Activated CD8-positive, alpha-beta memory T cell treated with anti-CD3 and anti-CD28 coated beads, Interleukin-2, amount 50 U/mL, for 1 hour (primary cell): ENCODE measurements at regions not wholly inside any gene's neighbourhood (a gene's known extent, or its start where the extent isn't known, plus 50 kb on each side); places are given as distances from the start of the nearest gene placed in this dataset.
"Not testable (repeated sequence)": the region's sequence is repeated elsewhere in the genome, so short reads cannot be mapped to it uniquely, and the experiment has no call there.

Experiments used
- DNase-seq: peaks from one replicate; pipeline ENCODE4 v3.0.0-alpha.2; 2020; ENCODE audit errors: extremely low read depth

GRCh38 chr7:69508736-69509135, 89.5 kb upstream of the AUTS2 start:
- no peak for DNase-seq

GRCh38 chr7:69510114-69510513, 88.2 kb upstream of the AUTS2 start:
- DNase-seq, result no peak

DNA sequence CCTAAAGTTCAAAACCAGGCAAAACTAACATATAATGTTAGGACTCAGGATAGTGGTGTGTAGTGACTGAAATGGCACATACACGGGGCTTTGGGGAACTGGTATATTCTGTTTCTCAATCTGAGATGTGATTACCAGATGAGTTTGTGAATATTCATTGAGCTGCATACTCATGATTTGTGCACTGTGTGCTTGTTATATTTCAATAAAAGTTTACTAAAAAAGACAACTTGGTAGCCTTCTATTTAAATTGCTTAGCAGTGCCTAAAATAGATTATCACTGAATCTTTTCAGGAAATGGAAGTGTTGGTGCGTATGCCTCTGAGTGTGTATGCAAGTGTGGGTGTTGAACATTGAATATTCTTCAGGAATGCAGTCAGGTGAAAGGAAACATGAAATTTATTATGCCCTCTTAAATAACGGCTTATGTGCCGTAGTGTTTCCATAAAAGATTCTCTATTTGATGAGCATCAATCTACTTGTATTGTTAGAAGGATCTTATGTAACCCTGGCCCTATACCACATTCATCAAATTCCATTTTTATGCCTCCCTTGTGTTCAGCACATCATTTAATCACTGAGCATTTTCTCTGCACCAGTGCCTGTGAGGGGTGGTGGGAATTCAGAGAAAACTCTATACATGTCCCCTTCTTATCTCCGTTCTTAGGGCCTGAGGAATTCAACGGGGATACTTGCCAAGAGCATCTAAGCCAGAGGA, 82.6 kb upstream of the AUTS2 start:
- DNase-seq, result no peak

DNA sequence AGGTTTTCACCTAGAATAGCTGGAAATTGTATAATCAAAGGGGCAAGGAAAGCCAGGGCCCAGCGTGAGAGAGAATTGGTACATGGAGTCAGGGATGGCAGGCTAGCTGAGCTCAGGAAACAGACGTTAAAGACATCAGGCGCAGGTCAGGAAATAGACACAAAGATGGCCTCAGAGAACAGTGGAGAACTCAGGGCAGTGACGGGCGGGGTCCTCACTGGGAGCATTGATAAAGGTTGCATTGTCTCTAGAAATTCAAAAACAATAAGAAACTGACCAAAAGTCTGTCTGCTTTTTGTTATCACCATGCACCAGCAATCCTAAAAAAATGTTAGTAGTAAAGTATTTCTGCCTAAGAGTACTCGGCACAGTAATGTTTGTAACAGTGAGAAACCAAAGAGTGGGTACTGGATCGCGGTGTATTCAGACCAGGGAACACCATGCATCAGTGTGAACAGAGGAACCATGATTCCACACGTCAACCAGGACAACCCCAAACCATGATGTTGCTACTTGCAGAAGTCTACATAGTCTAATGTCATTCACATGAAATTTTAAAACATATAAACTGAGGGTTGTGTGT, 81.9 kb upstream of the AUTS2 start:
- DNase-seq, result no peak

DNA sequence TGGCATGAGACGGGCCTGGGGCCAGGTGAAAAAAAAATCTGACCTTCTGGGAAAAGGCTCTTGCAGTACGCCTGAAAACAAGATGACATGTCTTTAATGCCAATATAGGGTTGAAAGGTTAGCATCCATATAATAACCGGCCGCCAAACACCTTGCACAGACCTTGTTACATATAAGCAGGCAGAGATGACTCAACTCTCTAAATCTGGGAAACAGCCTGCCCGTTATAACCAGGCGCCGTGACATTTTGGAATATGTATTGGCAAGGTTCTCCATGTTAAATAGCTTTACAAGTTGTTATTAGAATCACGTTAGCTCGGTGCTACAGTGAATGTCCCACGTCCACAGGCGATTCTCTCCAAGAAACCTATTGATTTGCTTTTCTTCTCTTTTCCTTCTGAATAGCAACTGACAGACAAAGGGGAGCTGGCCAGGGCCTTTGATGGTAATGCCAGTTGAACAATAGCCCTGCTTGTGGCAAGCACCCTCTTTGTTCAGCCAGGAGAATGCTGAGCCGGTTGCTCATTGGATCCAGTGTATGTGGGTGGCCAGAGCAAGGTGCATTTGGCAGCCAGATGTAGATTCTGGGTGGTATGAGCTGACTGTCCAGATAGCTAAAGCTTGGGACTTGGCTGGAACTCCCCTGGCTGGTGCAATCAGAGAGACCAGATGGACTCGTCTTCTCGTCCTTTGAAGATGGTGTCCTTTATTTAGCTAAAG, 80.1 kb upstream of the AUTS2 start:
- no peak for DNase-seq

DNA sequence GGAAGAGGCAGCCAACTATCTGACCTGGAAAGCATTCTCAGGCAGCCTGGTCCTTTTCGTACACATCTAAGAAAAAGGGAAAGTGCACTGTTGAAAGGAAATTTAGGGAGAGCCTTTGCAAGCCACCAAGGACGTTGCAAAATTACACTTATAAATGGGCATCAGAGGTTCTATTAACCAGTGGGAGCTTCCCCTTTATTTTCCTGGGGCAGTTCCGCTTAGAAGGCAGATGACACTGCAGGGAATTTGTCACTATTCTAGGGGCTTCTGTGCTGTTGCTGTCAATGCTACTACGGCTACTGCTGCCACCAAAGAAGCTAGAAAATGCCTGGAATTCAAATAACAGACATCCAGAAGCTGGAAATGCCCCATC, 79.6 kb upstream of the AUTS2 start:
- no peak for DNase-seq

- DNase-seq, result no peak
Measured at GRCh38 chr7:69526570-69526969, 71.7 kb upstream of the AUTS2 start.

DNA sequence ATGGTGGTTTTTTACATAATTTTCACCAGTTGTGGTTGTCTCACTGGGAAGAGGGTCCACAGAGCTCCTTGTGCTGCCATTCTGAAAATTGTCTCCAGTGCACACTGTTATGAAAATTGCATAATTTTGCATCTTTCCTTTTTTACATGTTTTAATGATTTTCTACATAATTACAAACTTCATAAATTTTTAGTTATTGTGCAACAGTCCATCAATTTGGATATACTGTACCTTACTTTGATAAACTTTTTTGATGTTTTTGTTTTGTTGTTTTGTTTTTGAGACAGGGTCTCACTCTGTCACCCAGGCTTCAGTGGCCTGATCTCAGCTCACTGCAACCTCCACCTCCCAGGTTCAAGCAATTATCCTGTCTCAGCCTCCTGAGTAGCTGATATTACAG, 70.6 kb upstream of the AUTS2 start:
- DNase-seq, result no peak

DNA sequence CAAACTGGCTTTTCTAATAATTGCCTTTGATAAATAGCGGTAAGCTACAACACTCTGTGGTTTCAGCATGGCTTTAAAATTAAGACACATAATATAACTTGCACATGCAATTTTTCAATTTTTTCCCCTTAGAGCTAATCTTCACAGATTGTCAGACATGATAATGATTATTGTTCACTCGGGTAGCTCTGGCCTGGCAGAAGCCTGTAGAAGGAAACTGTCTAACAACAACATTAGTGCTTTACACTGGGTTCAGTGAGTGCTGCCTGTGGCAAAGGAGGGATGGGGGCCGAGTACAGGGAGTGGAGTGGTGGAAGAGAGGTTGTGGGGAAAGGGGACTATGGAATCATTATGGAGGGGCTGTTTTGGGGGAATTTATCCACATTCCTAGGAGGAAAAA, 67.2 kb upstream of the AUTS2 start:
- DNase-seq, result no peak

GRCh38 chr7:69534461-69535041, 63.7 kb upstream of the AUTS2 start:
- no peak for DNase-seq

DNA sequence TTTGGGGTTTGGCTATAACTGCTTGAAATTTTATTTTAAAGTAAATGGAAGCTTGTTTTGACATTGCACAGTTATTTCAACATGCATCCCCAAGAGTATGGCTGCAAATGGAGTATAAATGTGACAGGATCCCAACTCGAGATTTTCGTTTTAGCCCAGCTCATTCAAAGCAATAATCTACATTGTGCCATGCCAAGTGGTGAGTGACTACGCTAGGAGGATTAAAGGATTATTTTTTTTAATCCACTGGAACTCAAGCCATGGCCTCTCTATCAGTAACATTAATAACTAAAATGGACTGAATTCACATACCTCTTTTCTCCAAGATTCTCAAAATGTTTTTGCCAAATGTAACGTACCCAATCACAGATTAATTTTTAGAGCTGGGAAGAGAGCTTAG, 60.6 kb upstream of the AUTS2 start:
- DNase-seq, result no peak

DNA sequence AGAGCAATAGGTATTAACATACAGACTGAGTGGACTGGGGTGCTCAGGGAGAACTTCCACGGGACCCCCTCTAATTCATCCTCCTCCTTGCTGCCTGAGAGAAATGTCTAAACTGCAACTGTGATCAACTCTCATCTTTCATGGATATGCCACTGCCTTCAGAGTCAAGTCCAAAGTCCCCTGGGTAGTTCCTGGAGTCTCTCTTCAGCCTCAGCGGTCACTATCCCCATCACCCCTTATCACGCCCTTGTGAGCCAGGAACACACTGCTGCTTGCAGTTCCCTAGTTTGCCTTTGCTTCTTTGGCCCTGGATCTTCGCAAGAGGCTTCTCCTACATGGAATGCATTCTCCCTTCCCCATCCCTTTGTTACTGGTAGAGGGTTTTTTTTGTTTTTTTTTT, 58.7 kb upstream of the AUTS2 start:
- no peak for DNase-seq

DNA sequence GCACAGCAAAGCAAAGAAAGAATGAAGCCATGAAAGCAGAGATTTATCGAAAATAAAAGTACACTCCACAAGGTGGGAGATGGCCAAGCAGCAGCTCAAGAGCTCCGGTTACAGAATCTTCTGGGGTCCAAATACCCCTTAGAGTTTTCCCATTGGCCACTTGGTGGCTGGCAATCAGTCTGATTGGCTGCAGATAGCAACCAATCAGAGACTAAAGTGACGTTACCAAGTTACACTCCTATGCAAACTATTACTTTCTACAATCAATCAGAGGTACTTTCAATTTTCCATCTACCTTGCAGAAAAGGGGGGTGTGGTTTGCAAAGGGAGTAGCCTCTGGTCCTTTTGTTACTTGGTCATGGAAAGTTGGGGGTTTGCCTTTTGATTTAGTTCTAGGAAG, 58.0 kb upstream of the AUTS2 start:
- no peak for DNase-seq

- DNase-seq, result not testable (repeated sequence)
Measured at GRCh38 chr7:69541779-69542432, 56.4 kb upstream of the AUTS2 start.

- DNase-seq, result no peak
Measured at GRCh38 chr7:69545175-69545574, 53.1 kb upstream of the AUTS2 start.
